HL-60 (cell line): ENCODE measurements at regions not wholly inside any gene's neighbourhood (a gene's known extent, or its start where the extent isn't known, plus 50 kb on each side); places are given as distances from the start of the nearest gene placed in this dataset.

ENCODE experiments used
- CTCF ChIP-seq: IDR thresholded peaks from one replicate; pipeline ENCODE4 v1.5.1; 2011; ENCODE audit warnings: low read length, control low read depth, inconsistent platforms; ENCODE audit not compliant: insufficient read depth
- POLR2AphosphoS5 ChIP-seq: IDR thresholded peaks from 2 replicates; pipeline ENCODE4 v1.6.1; 2012; ENCODE audit warnings: low read depth
- REST ChIP-seq: IDR thresholded peaks from 2 replicates; pipeline ENCODE4 v1.6.1; 2012; ENCODE audit warnings: low read depth; ENCODE audit not compliant: insufficient replicate concordance

GRCh38 chrX:22349116-22349515 lies 76.4 kb downstream of the CBLL2 start:
- TF ChIP-seq POLR2AphosphoS5 (no peak), REST (no peak), CTCF (no peak)
